Pancreas (tissue), 10 donors: ENCODE measurements at regions not wholly inside any gene's neighbourhood (a gene's known extent, or its start where the extent isn't known, plus 50 kb on each side); places are given as distances from the start of the nearest gene placed in this dataset.

Experiments used
- ATAC-seq, 4 donors: fragments of 200-7000 bp; cut with Tn5 transposase; one replicate each; pipeline versions ENCODE4 v1.8.0 to v1.9.1; 2020; ENCODE audit warnings: mild to moderate bottlenecking in 4 of 4, moderate library complexity in 4 of 4
- DNase-seq, 6 donors: peaks; one replicate each; pipeline ENCODE4 v3.0.0-alpha.2; 2020
- FAIRE-seq: peaks from 2 replicates; lab custom pipeline; 2012; peaks lifted over from hg19 to GRCh38; lab: Jason Lieb, UNC
- H3K27ac ChIP-seq, 4 donors: fragments of 200-600 bp; sonication (generic); 1 replicate in 3 of 4; 2 replicates in 1 of 4; pipeline versions ENCODE4 v1.5.0 to v1.8.0; 2020
- H3K27me3 ChIP-seq, 4 donors: fragments of 200-600 bp; one replicate each; pipeline ENCODE4 v1.8.0; 2021
- H3K36me3 ChIP-seq, 3 donors: fragments of 200-600 bp; sonication (generic) in 1 of 3; one replicate each; pipeline versions ENCODE4 v1.5.0 to v1.8.0; 2020 to 2021
- H3K4me1 ChIP-seq, 3 donors: fragments of 200-600 bp; one replicate each; pipeline ENCODE4 v1.8.0; 2021
- H3K4me3 ChIP-seq, 4 donors: fragments of 200-600 bp; sonication (generic) in 2 of 4; one replicate each; pipeline versions ENCODE4 v1.5.0 to v1.8.0; 2020 to 2021
- H3K9me3 ChIP-seq, 4 donors: fragments of 200-600 bp; one replicate each; pipeline ENCODE4 v1.8.0; 2021
- CTCF ChIP-seq, 4 donors: fragments of 200-600 bp; sonication (generic) in 3 of 4; IDR thresholded peaks; one replicate each; pipeline versions ENCODE4 v1.5.0 to v1.8.0; 2021; ENCODE audit warnings: antibody characterized with exemption in 4 of 4
- WGBS, 2 donors: extraction: QIAGEN DNeasy Blood & Tissue Kit; methylation state at CpG; one replicate each; pipeline ENCODE4 v1.1.7; 2013; 5-methylcytosine and 5-hydroxymethylcytosine counted together
- intact Hi-C, 3 donors: fragments of 100-400 bp; cut with DNase I; formaldehyde crosslinking; loops; one replicate each; pipeline versions ENCODE4 v1.11.1 to v1.14.2; 2022
- donor health status: healthy with polysubstance abuse.
- donor health status: DM: no; HTN: no; CAD: no; lungs with moderate emphysema.
- donor health status: DM: no; HTN: no; CAD: no.
- donor health status: control.
- donor health status: control.
- donor health status: Bipolar disorder and iron deficiency.
- donor health status: DM: yes; HTN: yes; CAD: no.
- donor health status: DM: no; HTN: no; CAD: no.
- donor health status: DM: no; HTN: no; CAD: no.
- donor health status: DM: yes; HTN: yes; CAD: no.

GRCh38 chr2:45209302-45209701 lies 200.1 kb upstream of the SIX2 start:
- no peaks in the 10 kb centered on the region for H3K9me3 ChIP-seq
- H3K27ac ChIP-seq: no peak overlapping the region
- WGBS, 2 donors: 62 to 63% methylated on average over 5 of the region's 5 CpGs
- no peaks in the 10 kb centered on the region for H3K4me1 ChIP-seq
- no peaks in the 10 kb centered on the region for H3K27me3 ChIP-seq
- FAIRE-seq (no peak), ATAC-seq (no peak), DNase-seq (no peak)
- no peaks in the 10 kb centered on the region for H3K36me3 ChIP-seq
- intact Hi-C loops: no loop called here
- H3K4me3 ChIP-seq: no peak overlapping the region
- no peak for TF ChIP-seq CTCF (IDR thresholded peaks at IDR 0.05)

DNA sequence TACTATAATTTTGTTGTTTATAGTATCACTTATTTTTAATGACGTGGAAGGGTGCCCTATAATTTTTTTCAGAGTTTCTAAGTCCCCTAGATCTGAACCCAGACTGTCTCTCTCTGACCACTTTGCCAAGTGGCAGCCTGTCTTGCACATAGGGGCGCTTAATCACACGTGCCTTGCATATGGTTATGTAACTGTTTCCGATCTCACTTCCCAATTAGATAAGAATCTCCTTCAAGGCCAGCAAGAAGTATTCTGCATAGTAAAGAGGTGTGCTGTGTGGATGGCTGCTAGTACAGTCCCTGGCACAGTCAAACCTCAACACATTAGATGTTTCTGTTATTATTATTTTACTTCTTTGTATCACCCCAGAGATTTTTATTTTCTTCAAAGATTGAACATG lies 197.8 kb upstream of the SIX2 start:
- Histone ChIP-seq H3K27ac (no peak overlapping the region), H3K27me3 (no peaks in the 10 kb centered on the region), H3K36me3 (no peaks in the 10 kb centered on the region), H3K4me3 (no peak overlapping the region), H3K4me1 (no peaks in the 10 kb centered on the region), H3K9me3 (no peaks in the 10 kb centered on the region)
- no peak for TF ChIP-seq CTCF (IDR thresholded peaks at IDR 0.05)
- FAIRE-seq (no peak), ATAC-seq (no peak), DNase-seq (no peak)
- WGBS, 2 donors: 30 to 50% methylated on average over 4 of the region's 4 CpGs
- intact Hi-C loops: no loop called here

DNA sequence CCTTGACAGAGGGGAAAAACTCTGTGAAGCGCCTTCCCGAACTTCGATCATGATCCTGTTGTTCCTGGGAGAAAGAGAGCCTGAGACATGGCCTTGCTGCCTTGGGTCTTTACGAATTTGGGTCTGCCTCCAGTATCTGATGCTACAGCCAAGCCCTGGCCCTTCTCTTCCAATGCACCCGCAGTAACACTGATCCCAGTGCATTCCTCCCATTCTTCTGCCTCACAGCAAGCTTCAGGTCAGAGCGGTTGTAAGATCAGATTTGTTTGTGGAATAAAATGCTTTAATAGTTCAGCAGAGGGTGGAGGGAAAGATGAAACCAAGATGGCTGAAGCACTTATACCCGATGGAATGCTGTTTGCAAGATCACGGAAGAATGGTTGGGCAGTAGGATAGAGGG lies 196.7 kb upstream of the SIX2 start:
- Histone ChIP-seq H3K36me3 (no peaks in the 10 kb centered on the region), H3K27ac (no peak overlapping the region), H3K4me3 (no peak overlapping the region), H3K9me3 (no peaks in the 10 kb centered on the region), H3K27me3 (no peaks in the 10 kb centered on the region), H3K4me1 (no peaks in the 10 kb centered on the region)
- no peak for DNase-seq
- FAIRE-seq: no peak
- intact Hi-C loops: no loop called here
- no peak for ATAC-seq
- no peak for TF ChIP-seq CTCF (IDR thresholded peaks at IDR 0.05)
- WGBS, 2 donors: 94 to 97% methylated on average over 8 of the region's 8 CpGs

DNA sequence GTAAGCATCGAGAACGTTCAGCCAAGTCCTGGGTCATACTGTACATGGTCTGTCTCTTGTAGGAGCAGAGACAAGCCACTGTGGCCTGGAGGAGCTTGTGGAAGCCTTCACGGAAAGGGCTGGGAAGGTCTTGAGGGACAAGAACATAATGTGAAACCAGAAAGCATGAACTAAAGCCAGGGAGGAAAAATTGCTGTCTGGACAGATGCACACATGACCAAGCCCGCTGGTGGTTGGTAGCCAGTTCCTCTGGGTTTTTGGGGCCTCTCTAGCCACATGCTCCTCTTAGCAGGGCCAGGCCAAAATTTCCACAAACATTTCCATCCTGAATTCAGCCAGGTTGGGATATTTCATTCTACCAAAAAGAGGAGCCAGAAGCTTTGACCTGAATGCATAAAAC lies 196.2 kb upstream of the SIX2 start:
- Histone ChIP-seq H3K4me3 (no peak overlapping the region), H3K9me3 (no peaks in the 10 kb centered on the region), H3K27ac (no peak overlapping the region), H3K36me3 (no peaks in the 10 kb centered on the region), H3K27me3 (no peaks in the 10 kb centered on the region), H3K4me1 (no peaks in the 10 kb centered on the region)
- no peak for TF ChIP-seq CTCF (IDR thresholded peaks at IDR 0.05)
- intact Hi-C loops: no loop called here
- DNase-seq (no peak), ATAC-seq (no peak), FAIRE-seq (no peak)
- WGBS, 2 donors: 91 to 94% methylated on average over 4 of the region's 4 CpGs

- no peaks in the 10 kb centered on the region for H3K36me3 ChIP-seq
- DNase-seq: no peak
- intact Hi-C loops: no loop called here
- no peak overlapping the region for H3K27ac ChIP-seq
- ATAC-seq: no peak
- no peak for FAIRE-seq
- no peak overlapping the region for H3K4me3 ChIP-seq
- no peaks in the 10 kb centered on the region for H3K27me3 ChIP-seq
- no peaks in the 10 kb centered on the region for H3K9me3 ChIP-seq
- no peaks in the 10 kb centered on the region for H3K4me1 ChIP-seq
- no peak for TF ChIP-seq CTCF (IDR thresholded peaks at IDR 0.05)
These were observed 194.1 kb upstream of the SIX2 start for GRCh38 chr2:45203400-45203799.
